ENCODE measurements at regions not wholly inside any gene's neighbourhood (a gene's known extent, or its start where the extent isn't known, plus 50 kb on each side); places are given as distances from the start of the nearest gene placed in this dataset.

GRCh38 chr4:152090543-152090942, 329.7 kb upstream of the GATB start:
- H3K9me3 ChIP-seq: no peaks in the 10 kb centered on the region

GRCh38 chr4:152089584-152089983, 328.8 kb upstream of the GATB start:
- H3K36me3 ChIP-seq (replicated peaks): no peaks in the 10 kb centered on the region
- no peak overlapping the region for H3K4me3 ChIP-seq
- no peak for DNase-seq (ENCODE audit: low spot score in 2 of 2)
- H3K4me1 ChIP-seq: no peaks in the 10 kb centered on the region
- H3K27me3 ChIP-seq (ENCODE audit: low read depth): peaks cover 3% of the 10 kb centered on the region; the same call in 1 of the 2 replicates
- in situ Hi-C loops (cut with MboI; ENCODE audit: low sequenced_read_pairs): no loop called here
- no peaks in the 10 kb centered on the region for H3K9me3 ChIP-seq

More at GRCh38 chr4:152090543-152090942, 329.7 kb upstream of the GATB start:
- Histone ChIP-seq H3K27me3 (ENCODE audit: low read depth) (peaks cover 3% of the 10 kb centered on the region; the same call in 1 of the 2 replicates), H3K4me3 (no peak overlapping the region), H3K36me3 (replicated peaks) (no peaks in the 10 kb centered on the region), H3K4me1 (no peaks in the 10 kb centered on the region)
- DNase-seq (ENCODE audit: low spot score in 2 of 2): no peak
- in situ Hi-C loops (cut with MboI; ENCODE audit: low sequenced_read_pairs): no loop called here

- no peak for DNase-seq (ENCODE audit: low spot score in 2 of 2)
- no peaks in the 10 kb centered on the region for H3K9me3 ChIP-seq
- no peaks in the 10 kb centered on the region for H3K36me3 ChIP-seq (replicated peaks)
- no peaks in the 10 kb centered on the region for H3K4me1 ChIP-seq
- in situ Hi-C loops (cut with MboI; ENCODE audit: low sequenced_read_pairs): no loop called here
- H3K4me3 ChIP-seq: no peak overlapping the region
- H3K27me3 ChIP-seq (ENCODE audit: low read depth): peaks cover 3% of the 10 kb centered on the region; the same call in 1 of the 2 replicates
Observed at GRCh38 chr4:152087335-152087734, 326.5 kb upstream of the GATB start.

DNA sequence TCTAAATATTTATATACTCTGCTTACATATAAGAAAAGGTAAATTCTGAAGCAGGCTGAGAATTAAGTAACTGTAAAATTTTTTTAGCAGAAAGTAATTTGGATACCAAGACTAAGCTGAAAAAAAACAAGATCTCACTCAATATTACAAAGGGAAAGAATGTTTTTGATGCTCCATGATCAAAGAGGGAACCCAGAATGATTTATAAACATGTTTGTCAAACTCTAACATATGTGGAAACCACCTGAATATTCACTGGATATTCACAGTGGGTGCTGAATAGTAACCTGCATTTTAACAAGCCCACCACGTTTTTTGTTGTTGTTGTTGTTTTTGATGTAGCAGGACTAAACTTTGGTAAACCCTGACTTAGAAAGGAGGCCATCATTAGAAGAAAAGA, 324.9 kb upstream of the GATB start:
- Histone ChIP-seq H3K27me3 (ENCODE audit: low read depth) (no peaks in the 10 kb centered on the region), H3K4me1 (no peaks in the 10 kb centered on the region), H3K9me3 (no peaks in the 10 kb centered on the region), H3K4me3 (no peak overlapping the region), H3K36me3 (replicated peaks) (no peaks in the 10 kb centered on the region)
- in situ Hi-C loops (cut with MboI; ENCODE audit: low sequenced_read_pairs): no loop called here
- no peak for DNase-seq (ENCODE audit: low spot score in 2 of 2)

DNA sequence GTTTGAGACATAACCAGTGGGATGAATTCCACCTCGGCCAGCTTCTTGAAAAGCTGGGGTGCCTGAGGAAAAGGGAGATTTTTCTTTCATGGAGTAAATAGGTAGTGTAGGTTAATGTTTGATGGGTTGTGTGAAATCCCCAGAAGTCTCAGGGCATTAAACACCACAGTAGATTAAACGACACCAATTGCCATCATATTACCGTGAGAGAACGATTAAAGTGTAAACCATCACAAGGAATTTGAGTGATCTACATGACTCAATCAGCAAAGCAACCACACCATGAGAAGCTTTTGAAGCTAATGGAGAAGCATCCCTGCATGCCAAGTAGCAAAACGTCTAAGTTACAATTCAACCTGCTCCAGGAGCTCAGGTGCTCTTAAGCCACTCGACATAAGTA, 322.5 kb upstream of the GATB start:
- Histone ChIP-seq H3K36me3 (replicated peaks) (no peaks in the 10 kb centered on the region), H3K4me1 (no peaks in the 10 kb centered on the region), H3K9me3 (no peaks in the 10 kb centered on the region), H3K4me3 (no peak overlapping the region), H3K27me3 (ENCODE audit: low read depth) (no peaks in the 10 kb centered on the region)
- in situ Hi-C loops (cut with MboI; ENCODE audit: low sequenced_read_pairs): no loop called here
- DNase-seq (ENCODE audit: low spot score in 2 of 2): no peak

- Histone ChIP-seq H3K4me1 (no peaks in the 10 kb centered on the region), H3K36me3 (replicated peaks) (no peaks in the 10 kb centered on the region), H3K9me3 (no peaks in the 10 kb centered on the region), H3K4me3 (no peak overlapping the region), H3K27me3 (ENCODE audit: low read depth) (no peaks in the 10 kb centered on the region)
- no peak for DNase-seq (ENCODE audit: low spot score in 2 of 2)
- in situ Hi-C loops (cut with MboI; ENCODE audit: low sequenced_read_pairs): no loop called here
Observed at GRCh38 chr4:152081024-152081423, 320.2 kb upstream of the GATB start.

DNA sequence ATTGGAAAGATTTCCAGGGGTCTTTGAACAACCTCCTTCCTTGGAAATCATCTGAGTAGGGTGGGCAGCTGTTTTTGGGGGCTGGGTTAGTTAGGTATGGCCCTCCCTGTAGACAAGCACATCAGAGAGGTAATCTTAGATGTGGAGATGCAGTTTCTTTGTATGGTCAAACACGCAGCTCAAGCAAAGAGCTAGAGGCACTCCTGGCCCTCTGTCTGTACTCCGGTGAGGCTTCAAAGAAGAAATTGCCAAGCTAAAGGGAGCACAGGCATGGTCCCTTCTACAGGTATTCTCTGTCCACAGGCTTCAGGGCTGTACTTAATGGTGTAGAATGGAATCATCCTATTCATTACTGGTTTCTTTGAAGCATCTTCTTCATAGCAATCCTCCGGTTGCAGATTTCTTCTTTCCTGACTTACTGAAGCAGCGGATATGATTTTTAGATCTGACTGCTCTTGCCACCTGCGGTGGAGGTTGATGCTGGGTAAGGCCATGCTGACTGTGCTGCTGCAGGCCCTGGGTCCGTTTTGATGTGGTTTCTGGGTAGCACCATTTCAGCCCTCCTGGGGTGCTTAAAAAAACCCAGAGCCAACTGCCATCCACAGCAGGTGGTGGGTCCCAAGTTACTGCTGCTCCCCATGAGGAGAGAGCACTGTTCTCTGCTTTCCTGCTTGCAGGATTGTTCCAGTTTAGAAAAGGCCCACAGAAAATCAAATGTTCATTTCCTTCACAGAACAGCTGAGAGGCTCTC, 318.9 kb upstream of the GATB start:
- H3K4me3 ChIP-seq: no peak overlapping the region
- in situ Hi-C loops (cut with MboI; ENCODE audit: low sequenced_read_pairs): no loop called here
- DNase-seq (ENCODE audit: low spot score in 2 of 2): no peak
- H3K27me3 ChIP-seq (ENCODE audit: low read depth): no peaks in the 10 kb centered on the region
- H3K36me3 ChIP-seq (replicated peaks): no peaks in the 10 kb centered on the region
- H3K9me3 ChIP-seq: no peaks in the 10 kb centered on the region
- H3K4me1 ChIP-seq: no peaks in the 10 kb centered on the region

DNA sequence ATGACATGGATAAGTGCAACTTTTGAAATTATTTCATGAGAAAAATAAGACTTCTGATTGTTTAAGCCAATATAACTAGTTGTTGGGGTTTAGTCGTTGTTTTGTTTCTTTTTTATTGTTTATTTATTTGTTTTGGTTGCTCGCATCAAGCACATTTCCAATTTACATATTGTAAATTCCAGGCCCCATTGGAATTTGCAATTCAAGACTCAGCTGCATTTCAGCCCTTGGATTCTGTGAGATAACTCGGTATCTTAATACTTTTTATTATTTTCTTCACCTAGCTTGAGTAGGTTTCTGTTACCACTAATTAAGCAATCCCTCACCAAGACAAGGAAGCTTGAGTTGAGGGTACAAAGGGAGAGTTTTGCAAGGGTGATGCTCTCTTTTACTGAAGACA, 318.3 kb upstream of the GATB start:
- no peak overlapping the region for H3K4me3 ChIP-seq
- in situ Hi-C loops (cut with MboI; ENCODE audit: low sequenced_read_pairs): no loop called here
- H3K36me3 ChIP-seq (replicated peaks): no peaks in the 10 kb centered on the region
- no peaks in the 10 kb centered on the region for H3K27me3 ChIP-seq (ENCODE audit: low read depth)
- no peak for DNase-seq (ENCODE audit: low spot score in 2 of 2)
- no peaks in the 10 kb centered on the region for H3K9me3 ChIP-seq
- H3K4me1 ChIP-seq: no peaks in the 10 kb centered on the region

DNA sequence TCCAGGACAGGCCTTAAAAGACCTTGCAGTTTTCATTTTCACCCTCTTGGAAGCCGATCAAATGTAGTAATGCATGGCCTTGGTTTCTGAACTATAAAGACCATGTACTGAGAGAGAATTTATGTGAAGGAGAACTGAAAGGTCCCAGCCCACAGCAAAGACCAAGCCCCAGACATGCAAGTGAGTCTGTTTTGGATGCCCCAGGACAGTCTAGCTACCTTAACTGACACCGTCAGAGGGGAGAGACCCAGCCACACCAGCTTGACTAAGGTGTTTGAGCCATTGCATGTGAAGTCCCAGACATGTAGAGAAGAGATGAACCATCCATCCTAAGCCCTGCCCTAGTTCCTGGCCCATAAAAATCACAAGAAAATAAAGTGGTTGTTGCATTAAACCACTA, 316.8 kb upstream of the GATB start:
- H3K27me3 ChIP-seq (ENCODE audit: low read depth): no peaks in the 10 kb centered on the region
- in situ Hi-C loops (cut with MboI; ENCODE audit: low sequenced_read_pairs): no loop called here
- no peaks in the 10 kb centered on the region for H3K9me3 ChIP-seq
- no peak for DNase-seq (ENCODE audit: low spot score in 2 of 2)
- H3K4me3 ChIP-seq: no peak overlapping the region
- no peaks in the 10 kb centered on the region for H3K36me3 ChIP-seq (replicated peaks)
- no peaks in the 10 kb centered on the region for H3K4me1 ChIP-seq

GRCh38 chr4:152075253-152075928, 314.6 kb upstream of the GATB start:
- H3K4me1 ChIP-seq: no peaks in the 10 kb centered on the region
- no peak for DNase-seq (ENCODE audit: low spot score in 2 of 2)
- in situ Hi-C loops (cut with MboI; ENCODE audit: low sequenced_read_pairs): no loop called here

DNA sequence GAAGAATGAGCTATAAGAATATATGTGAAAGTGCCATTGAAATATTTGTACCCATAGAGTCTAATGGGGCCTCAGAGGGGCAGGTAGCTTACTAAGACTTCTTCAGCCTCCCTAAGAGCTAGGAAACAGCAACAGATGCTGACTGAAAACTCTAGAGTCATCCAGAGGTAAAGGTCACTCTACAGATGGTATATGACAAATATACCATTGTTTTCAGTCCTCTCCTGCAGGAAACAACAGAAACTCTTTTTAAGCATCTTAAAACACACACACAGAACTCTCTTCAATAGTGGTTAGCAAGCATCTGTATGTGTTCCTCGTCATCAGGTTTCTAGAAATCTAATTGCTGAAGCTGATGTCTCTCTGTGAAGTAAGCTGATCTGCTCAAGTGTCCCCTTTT, 313.8 kb upstream of the GATB start:
- in situ Hi-C loops (cut with MboI; ENCODE audit: low sequenced_read_pairs): no loop called here
- H3K4me3 ChIP-seq: no peak overlapping the region
- no peak for DNase-seq (ENCODE audit: low spot score in 2 of 2)
- no peaks in the 10 kb centered on the region for H3K36me3 ChIP-seq (replicated peaks)
- H3K4me1 ChIP-seq: no peaks in the 10 kb centered on the region
- no peaks in the 10 kb centered on the region for H3K27me3 ChIP-seq (ENCODE audit: low read depth)
- no peaks in the 10 kb centered on the region for H3K9me3 ChIP-seq

More at GRCh38 chr4:152075253-152075928, 314.6 kb upstream of the GATB start:
- Histone ChIP-seq H3K27me3 (ENCODE audit: low read depth) (no peaks in the 10 kb centered on the region), H3K9me3 (no peaks in the 10 kb centered on the region), H3K36me3 (replicated peaks) (no peaks in the 10 kb centered on the region), H3K4me3 (no peak overlapping the region)

- H3K36me3 ChIP-seq (replicated peaks): no peaks in the 10 kb centered on the region
- H3K27me3 ChIP-seq (ENCODE audit: low read depth): no peaks in the 10 kb centered on the region
- no peak overlapping the region for H3K4me3 ChIP-seq
- no peaks in the 10 kb centered on the region for H3K9me3 ChIP-seq
- no peaks in the 10 kb centered on the region for H3K4me1 ChIP-seq
- in situ Hi-C loops (cut with MboI; ENCODE audit: low sequenced_read_pairs): no loop called here
- no peak for DNase-seq (ENCODE audit: low spot score in 2 of 2)
Observed at GRCh38 chr4:152074088-152074437, 313.3 kb upstream of the GATB start.

GRCh38 chr4:152073351-152074087, 312.7 kb upstream of the GATB start:
- Histone ChIP-seq H3K27me3 (ENCODE audit: low read depth) (no peaks in the 10 kb centered on the region), H3K4me3 (no peak overlapping the region), H3K9me3 (no peaks in the 10 kb centered on the region), H3K36me3 (replicated peaks) (no peaks in the 10 kb centered on the region), H3K4me1 (no peaks in the 10 kb centered on the region)
- in situ Hi-C loops (cut with MboI; ENCODE audit: low sequenced_read_pairs): no loop called here
- peak in 1 of 2 experiments; percentile 35 for DNase-seq (ENCODE audit: low spot score in 2 of 2)

DNA sequence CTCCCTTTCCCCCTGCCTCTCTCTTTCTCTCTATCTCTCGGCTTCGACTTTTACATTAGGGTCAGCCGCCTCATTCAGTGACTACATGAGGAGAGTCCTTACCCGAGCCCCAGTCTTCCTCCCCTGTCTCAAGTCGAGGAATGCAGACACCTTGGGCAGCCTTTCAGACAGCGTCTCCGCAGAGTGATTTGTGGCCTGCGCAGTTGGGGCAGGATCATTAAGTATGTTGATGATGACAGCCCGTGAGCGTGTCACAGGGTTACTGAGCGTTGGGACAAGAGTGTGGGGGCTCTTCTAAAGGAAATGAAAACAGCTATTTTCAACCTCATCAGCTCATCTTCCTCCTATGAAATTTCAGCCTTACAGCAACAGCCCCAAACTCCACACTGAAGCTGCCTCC, 312.1 kb upstream of the GATB start:
- in situ Hi-C loops (cut with MboI; ENCODE audit: low sequenced_read_pairs): no loop called here
- Histone ChIP-seq H3K27me3 (ENCODE audit: low read depth) (no peaks in the 10 kb centered on the region), H3K4me1 (no peaks in the 10 kb centered on the region), H3K9me3 (no peaks in the 10 kb centered on the region), H3K36me3 (replicated peaks) (no peaks in the 10 kb centered on the region), H3K4me3 (no peak overlapping the region)
- DNase-seq (ENCODE audit: low spot score in 2 of 2): no peak
